Panc1 (cell line): ENCODE measurements at regions not wholly inside any gene's neighbourhood (a gene's known extent, or its start where the extent isn't known, plus 50 kb on each side); places are given as distances from the start of the nearest gene placed in this dataset.

Experiments
- SIN3A ChIP-seq: IDR thresholded peaks from 2 replicates; pipeline ENCODE4 v1.6.1; 2012; ENCODE audit warnings: low read depth, mild to moderate bottlenecking, low read length, moderate library complexity, borderline replicate concordance; ENCODE audit not compliant: insufficient read depth
- TF ChIP-seq, protein P1 (sequence below): fragments of 450-650 bp; IDR thresholded peaks from 2 replicates; pipeline ENCODE4 v1.5.1; 2017; ENCODE audit warnings: mild to moderate bottlenecking

DNA sequence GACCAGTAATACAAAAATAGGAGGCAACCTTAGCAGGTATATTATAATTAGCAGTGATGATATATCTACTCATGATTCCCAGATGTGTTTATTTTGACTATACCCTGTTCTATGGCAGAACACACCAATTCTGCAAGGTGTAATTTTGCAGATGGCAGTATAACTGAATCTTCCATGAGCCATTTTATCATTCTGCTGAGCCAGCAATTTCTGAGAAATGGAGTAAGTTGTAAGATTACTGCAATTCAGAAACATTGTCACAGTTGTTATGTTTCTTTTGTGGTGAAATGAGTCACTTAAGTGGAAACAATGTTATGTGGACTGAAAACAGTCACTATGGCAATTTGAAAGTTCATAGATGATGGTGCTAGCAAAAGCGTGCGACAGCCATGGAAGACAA, 63.7 kb upstream of the RIMS1 start:
- TF ChIP-seq SIN3A, result no peak
- TF ChIP-seq, protein P1, sequence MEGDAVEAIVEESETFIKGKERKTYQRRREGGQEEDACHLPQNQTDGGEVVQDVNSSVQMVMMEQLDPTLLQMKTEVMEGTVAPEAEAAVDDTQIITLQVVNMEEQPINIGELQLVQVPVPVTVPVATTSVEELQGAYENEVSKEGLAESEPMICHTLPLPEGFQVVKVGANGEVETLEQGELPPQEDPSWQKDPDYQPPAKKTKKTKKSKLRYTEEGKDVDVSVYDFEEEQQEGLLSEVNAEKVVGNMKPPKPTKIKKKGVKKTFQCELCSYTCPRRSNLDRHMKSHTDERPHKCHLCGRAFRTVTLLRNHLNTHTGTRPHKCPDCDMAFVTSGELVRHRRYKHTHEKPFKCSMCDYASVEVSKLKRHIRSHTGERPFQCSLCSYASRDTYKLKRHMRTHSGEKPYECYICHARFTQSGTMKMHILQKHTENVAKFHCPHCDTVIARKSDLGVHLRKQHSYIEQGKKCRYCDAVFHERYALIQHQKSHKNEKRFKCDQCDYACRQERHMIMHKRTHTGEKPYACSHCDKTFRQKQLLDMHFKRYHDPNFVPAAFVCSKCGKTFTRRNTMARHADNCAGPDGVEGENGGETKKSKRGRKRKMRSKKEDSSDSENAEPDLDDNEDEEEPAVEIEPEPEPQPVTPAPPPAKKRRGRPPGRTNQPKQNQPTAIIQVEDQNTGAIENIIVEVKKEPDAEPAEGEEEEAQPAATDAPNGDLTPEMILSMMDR, result no peak
